CD4-positive, alpha-beta T cell (primary cell): ENCODE measurements at regions not wholly inside any gene's neighbourhood (a gene's known extent, or its start where the extent isn't known, plus 50 kb on each side); places are given as distances from the start of the nearest gene placed in this dataset.

Experiments used
- ATAC-seq: fragments of 200-7000 bp; cut with Tn5 transposase; one replicate; pipeline ENCODE4 v1.10.0; 2022; ENCODE audit warnings: mild to moderate bottlenecking; ENCODE audit not compliant: poor library complexity
- CTCF ChIA-PET: fragments of 350-600 bp; sonication (Branson Sonifier 250); formaldehyde crosslinking; loops from one replicate; lab custom pipeline; 2021; ENCODE audit warnings: antibody characterized with exemption, inconsistent platforms; lab: Charles Lee
- POLR2A ChIA-PET: fragments of 350-600 bp; sonication (Branson Sonifier 250); formaldehyde crosslinking; loops from one replicate; lab custom pipeline; 2021; ENCODE audit warnings: antibody characterized with exemption, inconsistent platforms; lab: Charles Lee
- DNase-seq, 14 experiments: peaks; one replicate each; pipeline ENCODE4 v3.0.0-alpha.2; 2013 to 2020; ENCODE audit warnings: mixed read lengths in 2 of 14
- H3K27ac ChIP-seq, 2 donors: one replicate each; pipeline versions ENCODE4 v1.5.1 to v1.7.0; 2013; ENCODE audit warnings: low read length in 2 of 2, low read depth in 1 of 2, mild to moderate bottlenecking in 1 of 2
- H3K27me3 ChIP-seq, 2 experiments: 1 replicate in 1 of 2; 2 replicates in 1 of 2; pipeline versions ENCODE4 v1.6.1 to v1.7.0; 2013; ENCODE audit warnings: low read length in 2 of 2, control low read depth in 1 of 2, mild to moderate bottlenecking in 1 of 2, moderate library complexity in 1 of 2; ENCODE audit not compliant: insufficient read depth in 2 of 2, control insufficient read depth in 1 of 2
- H3K36me3 ChIP-seq: one replicate; pipeline ENCODE4 v1.6.1; 2013; ENCODE audit warnings: low read length, control low read depth; ENCODE audit not compliant: insufficient read depth
- H3K4me1 ChIP-seq: one replicate; pipeline ENCODE4 v1.6.1; 2013; ENCODE audit warnings: low read length, control low read depth; ENCODE audit not compliant: insufficient read depth
- H3K4me3 ChIP-seq: one replicate; pipeline ENCODE4 v1.5.1; 2013; ENCODE audit warnings: mild to moderate bottlenecking, low read length, moderate library complexity
- H3K9me3 ChIP-seq, 2 experiments: 1 replicate in 1 of 2; 2 replicates in 1 of 2; pipeline versions ENCODE4 v1.6.1 to v1.7.0; 2013; ENCODE audit warnings: low read length in 2 of 2, mild to moderate bottlenecking in 2 of 2, control low read depth in 1 of 2, moderate library complexity in 1 of 2; ENCODE audit not compliant: control insufficient read depth in 1 of 2, insufficient read depth in 1 of 2
- H3K27ac Mint-ChIP-seq: one replicate; pipeline ENCODE4 v1.8.0; 2020; ENCODE audit warnings: mixed read lengths
- H3K27me3 Mint-ChIP-seq: one replicate; pipeline ENCODE4 v1.8.0; 2021; ENCODE audit warnings: mixed read lengths
- H3K36me3 Mint-ChIP-seq: one replicate; pipeline ENCODE4 v1.8.0; 2021; ENCODE audit warnings: low read depth, mixed read lengths
- H3K4me1 Mint-ChIP-seq: one replicate; pipeline ENCODE4 v1.8.0; 2021; ENCODE audit warnings: low read depth, mixed read lengths
- H3K4me3 Mint-ChIP-seq: one replicate; pipeline ENCODE4 v1.8.0; 2020; ENCODE audit warnings: mild to moderate bottlenecking, mixed read lengths
- H3K9me3 Mint-ChIP-seq: one replicate; pipeline ENCODE4 v1.8.0; 2020; ENCODE audit warnings: mixed read lengths
- CTCF ChIP-seq: fragments of 200-600 bp; IDR thresholded peaks from one replicate; pipeline ENCODE4 v1.8.0; 2022; ENCODE audit warnings: antibody characterized with exemption, mild to moderate bottlenecking
- intact Hi-C, 2 experiments: fragments of 100-400 bp; cut with DNase I in 1 of 2; cut with micrococcal nuclease in 1 of 2; formaldehyde crosslinking; loops; one replicate each; pipeline versions ENCODE4 v1.15.1 to v1.9.0; 2023 to 2025; cut with DNase I, micrococcal nuclease

GRCh38 chr5:116847960-116848359 is 273.3 kb upstream of the SEMA6A start:
- no peaks in the 10 kb centered on the region for H3K4me1 Mint-ChIP-seq
- Histone ChIP-seq H3K9me3 (no peaks in the 10 kb centered on the region), H3K27ac (no peak overlapping the region), H3K27me3 (no peaks in the 10 kb centered on the region), H3K36me3 (no peaks in the 10 kb centered on the region), H3K4me1 (no peaks in the 10 kb centered on the region), H3K4me3 (no peak overlapping the region)
- POLR2A ChIA-PET, result no interaction called here
- no peak for DNase-seq
- ATAC-seq, result no peak
- CTCF ChIA-PET, result no interaction called here
- TF ChIP-seq CTCF, result no peak
- no peaks in the 10 kb centered on the region for H3K27me3 Mint-ChIP-seq
- intact Hi-C loops, result no loop called here
- H3K36me3 Mint-ChIP-seq, result no peaks in the 10 kb centered on the region
- no peak overlapping the region for H3K27ac Mint-ChIP-seq
- peaks cover 4% of the 10 kb centered on the region for H3K9me3 Mint-ChIP-seq
- H3K4me3 Mint-ChIP-seq, result no peak overlapping the region

GRCh38 chr5:116844015-116844414 is 269.4 kb upstream of the SEMA6A start:
- H3K27me3 Mint-ChIP-seq, result no peaks in the 10 kb centered on the region
- Histone ChIP-seq H3K27me3 (no peaks in the 10 kb centered on the region), H3K9me3 (peaks cover 0 to 9% of the 10 kb centered on the region in 2 experiments), H3K27ac (no peak overlapping the region), H3K4me1 (no peaks in the 10 kb centered on the region), H3K36me3 (no peaks in the 10 kb centered on the region), H3K4me3 (no peak overlapping the region)
- no peaks in the 10 kb centered on the region for H3K4me1 Mint-ChIP-seq
- no peak overlapping the region for H3K4me3 Mint-ChIP-seq
- intact Hi-C loops, result no loop called here
- H3K27ac Mint-ChIP-seq, result no peak overlapping the region
- no peaks in the 10 kb centered on the region for H3K36me3 Mint-ChIP-seq
- POLR2A ChIA-PET, result no interaction called here
- CTCF ChIA-PET, result no interaction called here
- no peak for ATAC-seq
- no peak for TF ChIP-seq CTCF
- H3K9me3 Mint-ChIP-seq, result peaks cover 4% of the 10 kb centered on the region
- no peak for DNase-seq

- no peaks in the 10 kb centered on the region for H3K27me3 ChIP-seq
- no peak overlapping the region for H3K27ac Mint-ChIP-seq
- no peaks in the 10 kb centered on the region for H3K4me1 ChIP-seq
- no peaks in the 10 kb centered on the region for H3K36me3 ChIP-seq
- peaks cover 0 to 9% of the 10 kb centered on the region in 2 experiments for H3K9me3 ChIP-seq
- intact Hi-C loops, result no loop called here
- no peak overlapping the region for H3K27ac ChIP-seq
- H3K4me3 ChIP-seq, result no peak overlapping the region
- no peaks in the 10 kb centered on the region for H3K27me3 Mint-ChIP-seq
- ATAC-seq (no peak), DNase-seq (no peak)
- no peak for TF ChIP-seq CTCF
- H3K4me3 Mint-ChIP-seq, result no peak overlapping the region
- H3K4me1 Mint-ChIP-seq, result no peaks in the 10 kb centered on the region
- H3K36me3 Mint-ChIP-seq, result no peaks in the 10 kb centered on the region
- peaks cover 4% of the 10 kb centered on the region for H3K9me3 Mint-ChIP-seq
- POLR2A ChIA-PET, result no interaction called here
- CTCF ChIA-PET, result no interaction called here
Observed at GRCh38 chr5:116842514-116842961, 267.9 kb upstream of the SEMA6A start.
